Fibroblast of mammary gland (primary cell): ENCODE measurements at regions not wholly inside any gene's neighbourhood (a gene's known extent, or its start where the extent isn't known, plus 50 kb on each side); places are given as distances from the start of the nearest gene placed in this dataset.
A peak's percentile ranks its signal among the peaks of the same experiment; 100 is the strongest.

Source experiments
- DNase-seq: peaks from one replicate; pipeline ENCODE4 v3.0.0-alpha.2; 2010; ENCODE audit warnings: low read depth
- H3K4me3 ChIP-seq: 2 replicates; pipeline ENCODE4 v1.5.1; 2011; ENCODE audit warnings: low read depth, mild to moderate bottlenecking, low read length, moderate library complexity; ENCODE audit not compliant: control insufficient read depth
- CTCF ChIP-seq: conservative IDR thresholded peaks from 2 replicates; pipeline ENCODE4 v1.5.1; 2011; ENCODE audit warnings: low read depth, low read length, inconsistent platforms; ENCODE audit not compliant: control insufficient read depth, insufficient read depth

GRCh38 chr15:96264351-96264798 is 66.1 kb upstream of the NR2F2 start:
- DNase-seq, result no peak
- TF ChIP-seq CTCF, result no peak
- H3K4me3 ChIP-seq, result no peak overlapping the region

- TF ChIP-seq CTCF, result no peak
- no peak overlapping the region for H3K4me3 ChIP-seq
- DNase-seq, result no peak
Measured at GRCh38 chr15:96264801-96265515, 65.5 kb upstream of the NR2F2 start.

GRCh38 chr15:96266456-96266855 is 64.0 kb upstream of the NR2F2 start:
- H3K4me3 ChIP-seq, result no peak overlapping the region
- TF ChIP-seq CTCF, result no peak
- DNase-seq, result no peak

- no peak for TF ChIP-seq CTCF
- DNase-seq, result no peak
- no peak overlapping the region for H3K4me3 ChIP-seq
Measured at GRCh38 chr15:96267463-96267862, 63.0 kb upstream of the NR2F2 start.

GRCh38 chr15:96268442-96269204 is 61.9 kb upstream of the NR2F2 start:
- no peak for TF ChIP-seq CTCF
- peak; percentile 34 for DNase-seq
- no peak overlapping the region for H3K4me3 ChIP-seq

GRCh38 chr15:96270581-96271172 is 59.8 kb upstream of the NR2F2 start:
- TF ChIP-seq CTCF, result no peak
- peak; percentile 80 for DNase-seq
- H3K4me3 ChIP-seq, result no peak overlapping the region
